Astrocyte (in vitro differentiated cells and primary cell): ENCODE measurements at regions not wholly inside any gene's neighbourhood (a gene's known extent, or its start where the extent isn't known, plus 50 kb on each side); places are given as distances from the start of the nearest gene placed in this dataset.
"Not testable (repeated sequence)": the region's sequence is repeated elsewhere in the genome, so short reads cannot be mapped to it uniquely, and the experiment has no call there.

Experiments used
- EZH2 ChIP-seq: IDR thresholded peaks from 2 replicates; pipeline ENCODE4 v1.6.1; 2012; ENCODE audit warnings: mild to moderate bottlenecking, low read length, inconsistent platforms; ENCODE audit not compliant: insufficient read depth
- TF ChIP-seq, protein P1 (sequence below): IDR thresholded peaks from 2 replicates; pipeline ENCODE4 v1.5.1; 2011; ENCODE audit warnings: low read depth, mild to moderate bottlenecking, inconsistent platforms, low read length, moderate library complexity; ENCODE audit not compliant: insufficient read depth

DNA sequence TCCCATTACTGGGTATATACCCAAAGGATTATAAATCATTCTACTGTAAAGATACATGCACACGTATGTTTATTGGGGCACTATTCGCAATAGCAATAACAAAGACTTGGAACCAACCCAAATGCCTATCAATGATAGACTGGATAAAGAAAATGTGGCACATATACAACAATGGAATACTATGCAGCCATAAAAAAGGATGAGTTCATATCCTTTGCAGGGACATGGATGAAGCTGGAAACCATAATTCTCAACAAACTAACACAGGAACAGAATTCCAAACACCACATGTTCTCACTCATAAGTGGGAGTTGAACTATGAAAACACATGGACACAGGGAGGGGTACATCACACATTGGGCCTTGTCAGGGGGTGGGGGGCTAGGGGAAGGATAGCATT lies 453.0 kb upstream of the FANCL start:
- TF ChIP-seq, protein P1, sequence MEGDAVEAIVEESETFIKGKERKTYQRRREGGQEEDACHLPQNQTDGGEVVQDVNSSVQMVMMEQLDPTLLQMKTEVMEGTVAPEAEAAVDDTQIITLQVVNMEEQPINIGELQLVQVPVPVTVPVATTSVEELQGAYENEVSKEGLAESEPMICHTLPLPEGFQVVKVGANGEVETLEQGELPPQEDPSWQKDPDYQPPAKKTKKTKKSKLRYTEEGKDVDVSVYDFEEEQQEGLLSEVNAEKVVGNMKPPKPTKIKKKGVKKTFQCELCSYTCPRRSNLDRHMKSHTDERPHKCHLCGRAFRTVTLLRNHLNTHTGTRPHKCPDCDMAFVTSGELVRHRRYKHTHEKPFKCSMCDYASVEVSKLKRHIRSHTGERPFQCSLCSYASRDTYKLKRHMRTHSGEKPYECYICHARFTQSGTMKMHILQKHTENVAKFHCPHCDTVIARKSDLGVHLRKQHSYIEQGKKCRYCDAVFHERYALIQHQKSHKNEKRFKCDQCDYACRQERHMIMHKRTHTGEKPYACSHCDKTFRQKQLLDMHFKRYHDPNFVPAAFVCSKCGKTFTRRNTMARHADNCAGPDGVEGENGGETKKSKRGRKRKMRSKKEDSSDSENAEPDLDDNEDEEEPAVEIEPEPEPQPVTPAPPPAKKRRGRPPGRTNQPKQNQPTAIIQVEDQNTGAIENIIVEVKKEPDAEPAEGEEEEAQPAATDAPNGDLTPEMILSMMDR = not testable (repeated sequence)
- TF ChIP-seq EZH2 = not testable (repeated sequence)
